Right kidney (tissue), 1 donor: ENCODE measurements at regions not wholly inside any gene's neighbourhood (a gene's known extent, or its start where the extent isn't known, plus 50 kb on each side); places are given as distances from the start of the nearest gene placed in this dataset.

Experiments
- DNase-seq: peaks from one replicate; pipeline ENCODE4 v3.0.0-alpha.2; 2016

- no peak for DNase-seq
Observed at GRCh38 chr15:95261546-95261945, 1030.2 kb downstream of the MCTP2 start.

- DNase-seq = no peak
Observed at GRCh38 chr15:95261968-95262367, 1030.6 kb downstream of the MCTP2 start.

GRCh38 chr15:95262866-95263564, 1031.7 kb downstream of the MCTP2 start:
- DNase-seq = no peak

- no peak for DNase-seq
Observed at GRCh38 chr15:95263751-95264150, 1032.4 kb downstream of the MCTP2 start.

- DNase-seq = no peak
Observed at GRCh38 chr15:95265419-95265997, 1034.1 kb downstream of the MCTP2 start.

GRCh38 chr15:95266451-95267061, 1035.2 kb downstream of the MCTP2 start:
- DNase-seq = no peak

GRCh38 chr15:95267481-95267880, 1036.1 kb downstream of the MCTP2 start:
- DNase-seq = no peak

- DNase-seq = no peak
Observed at GRCh38 chr15:95269242-95270183, 1038.2 kb downstream of the MCTP2 start.

GRCh38 chr15:95274101-95274500, 1042.7 kb downstream of the MCTP2 start:
- no peak for DNase-seq

GRCh38 chr15:95277266-95277665, 1045.9 kb downstream of the MCTP2 start:
- DNase-seq = no peak

GRCh38 chr15:95278532-95279245, 1047.3 kb downstream of the MCTP2 start:
- no peak for DNase-seq

GRCh38 chr15:95279277-95280019, 1048.1 kb downstream of the MCTP2 start:
- DNase-seq = no peak

- no peak for DNase-seq
Observed at GRCh38 chr15:95280711-95281110, 1049.3 kb downstream of the MCTP2 start.

- DNase-seq = no peak
Observed at GRCh38 chr15:95281470-95281869, 1049.0 kb upstream of the NR2F2 start.

GRCh38 chr15:95284492-95284891, 1046.0 kb upstream of the NR2F2 start:
- no peak for DNase-seq

- peak; percentile 61 for DNase-seq
Observed at GRCh38 chr15:95284933-95285421, 1045.5 kb upstream of the NR2F2 start.

- DNase-seq = peak; percentile 64
Observed at GRCh38 chr15:95286352-95286880, 1044.1 kb upstream of the NR2F2 start.

GRCh38 chr15:95287720-95288103, 1042.8 kb upstream of the NR2F2 start:
- peak; percentile 45 for DNase-seq

- DNase-seq = peak; percentile 8
Observed at GRCh38 chr15:95288626-95289025, 1041.9 kb upstream of the NR2F2 start.

GRCh38 chr15:95290176-95290974, 1040.1 kb upstream of the NR2F2 start:
- DNase-seq = peak; percentile 45
